Body of pancreas (tissue), 4 donors: ENCODE measurements at regions not wholly inside any gene's neighbourhood (a gene's known extent, or its start where the extent isn't known, plus 50 kb on each side); places are given as distances from the start of the nearest gene placed in this dataset.
"Not testable (repeated sequence)": the region's sequence is repeated elsewhere in the genome, so short reads cannot be mapped to it uniquely, and the experiment has no call there.

Experiments
- ATAC-seq: fragments of 150-250 bp; one replicate; pipeline ENCODE4 v1.9.1; 2016
- DNase-seq, 4 donors: peaks; one replicate each; pipeline ENCODE4 v3.0.0-alpha.2; 2019
- H3K27ac ChIP-seq, 4 donors: fragments of 200-600 bp; sonication (generic); 1 replicate in 3 of 4; 2 replicates in 1 of 4; pipeline versions ENCODE4 v1.5.1 to v1.6.1; 2016 to 2019; ENCODE audit warnings: mild to moderate bottlenecking in 1 of 4, mixed read lengths in 1 of 4, moderate library complexity in 1 of 4
- H3K27me3 ChIP-seq, 2 donors: fragments of 200-600 bp; sonication (generic); one replicate each; pipeline ENCODE4 v1.6.0; 2016; ENCODE audit warnings: mild to moderate bottlenecking in 1 of 2
- H3K36me3 ChIP-seq, 2 donors: fragments of 200-600 bp; sonication (generic); replicated peaks in 1 of 2; 2 replicates each; pipeline ENCODE4 v1.5.1; 2016; ENCODE audit warnings: low read depth in 2 of 2; ENCODE audit not compliant: insufficient read depth in 1 of 2
- H3K4me1 ChIP-seq: fragments of 200-600 bp; sonication (generic); one replicate; pipeline ENCODE4 v1.6.0; 2016
- H3K4me3 ChIP-seq, 2 donors: fragments of 200-600 bp; sonication (generic); 1 replicate in 1 of 2; 2 replicates in 1 of 2; pipeline ENCODE4 v1.5.1; 2016 to 2019
- H3K9me3 ChIP-seq, 3 donors: fragments of 200-600 bp; sonication (generic); 1 replicate in 2 of 3; 2 replicates in 1 of 3; pipeline ENCODE4 v1.5.1; 2016
- CTCF ChIP-seq, 7 experiments: fragments of 450-650 bp in 4 of 7; fragments of 200-600 bp in 3 of 7; sonication (generic) in 3 of 7; IDR thresholded peaks; one replicate each; pipeline ENCODE4 v1.5.1; 2016 to 2019; ENCODE audit warnings: antibody characterized with exemption in 7 of 7
- POLR2A ChIP-seq, 3 donors: fragments of 450-650 bp; IDR thresholded peaks; one replicate each; pipeline ENCODE4 v1.6.1; 2016; ENCODE audit warnings: antibody characterized with exemption in 3 of 3, mild to moderate bottlenecking in 2 of 3
- WGBS, 2 donors: methylation state at CpG; one replicate each; pipeline ENCODE4 v1.1.5; 2017; 5-methylcytosine and 5-hydroxymethylcytosine counted together
- intact Hi-C: fragments of 100-400 bp; cut with DNase I; formaldehyde crosslinking; loops from one replicate; pipeline ENCODE4 v1.15.1; 2023

GRCh38 chrX:84747516-84747915, 245.3 kb upstream of the HDX start:
- Histone ChIP-seq H3K36me3 (no peaks in the 10 kb centered on the region), H3K4me3 (no peak overlapping the region), H3K4me1 (no peaks in the 10 kb centered on the region), H3K9me3 (no peaks in the 10 kb centered on the region), H3K27me3 (no peaks in the 10 kb centered on the region), H3K27ac (no peak overlapping the region)
- intact Hi-C loops, result no loop called here
- DNase-seq (no peak), ATAC-seq (no peak)
- TF ChIP-seq CTCF (IDR thresholded peaks at IDR 0.05) (no peak), POLR2A (IDR thresholded peaks at IDR 0.05) (no peak)
- 64 to 67% methylated on average over 5 of the region's 5 CpGs for WGBS, 2 donors

GRCh38 chrX:84748965-84749656, 246.9 kb upstream of the HDX start:
- intact Hi-C loops, result no loop called here

GRCh38 chrX:84760560-84760959, 243.1 kb upstream of the APOOL start:
- Histone ChIP-seq H3K9me3 (no peaks in the 10 kb centered on the region), H3K36me3 (no peaks in the 10 kb centered on the region), H3K27ac (no peak overlapping the region), H3K27me3 (no peaks in the 10 kb centered on the region), H3K4me3 (no peak overlapping the region), H3K4me1 (no peaks in the 10 kb centered on the region)
- no peak for ATAC-seq
- DNase-seq, result no peak
- intact Hi-C loops, result no loop called here
- no peak for TF ChIP-seq POLR2A (IDR thresholded peaks at IDR 0.05)
- TF ChIP-seq CTCF (IDR thresholded peaks at IDR 0.05), result no peak
- 50 to 88% methylated on average over 1 of the region's 1 CpG for WGBS, 2 donors

More at GRCh38 chrX:84748965-84749656, 246.9 kb upstream of the HDX start:
- Histone ChIP-seq H3K4me3 (no peak overlapping the region), H3K27me3 (no peaks in the 10 kb centered on the region), H3K27ac (no peak overlapping the region), H3K9me3 (no peaks in the 10 kb centered on the region), H3K4me1 (no peaks in the 10 kb centered on the region), H3K36me3 (no peaks in the 10 kb centered on the region)
- WGBS, 2 donors, result 51% methylated on average over 4 of the region's 6 CpGs
- DNase-seq, result no peak
- no peak for ATAC-seq
- no peak for TF ChIP-seq POLR2A (IDR thresholded peaks at IDR 0.05)
- TF ChIP-seq CTCF (IDR thresholded peaks at IDR 0.05), result no peak

GRCh38 chrX:84796321-84796720, 207.4 kb upstream of the APOOL start:
- no peaks in the 10 kb centered on the region for H3K9me3 ChIP-seq
- WGBS, 2 donors, result 88 to 100% methylated on average over 1 of the region's 1 CpG
- H3K4me1 ChIP-seq, result no peaks in the 10 kb centered on the region
- no peaks in the 10 kb centered on the region for H3K27me3 ChIP-seq
- no peaks in the 10 kb centered on the region for H3K36me3 ChIP-seq
- no peak overlapping the region for H3K27ac ChIP-seq
- intact Hi-C loops, result no loop called here
- DNase-seq, result no peak
- no peak for ATAC-seq
- TF ChIP-seq POLR2A (IDR thresholded peaks at IDR 0.05) (no peak), CTCF (IDR thresholded peaks at IDR 0.05) (no peak)
- H3K4me3 ChIP-seq, result no peak overlapping the region

- Histone ChIP-seq H3K4me1 (no peaks in the 10 kb centered on the region), H3K36me3 (no peaks in the 10 kb centered on the region), H3K4me3 (no peak overlapping the region), H3K27ac (no peak overlapping the region), H3K27me3 (no peaks in the 10 kb centered on the region), H3K9me3 (no peaks in the 10 kb centered on the region)
- no peak for ATAC-seq
- no peak for TF ChIP-seq CTCF (IDR thresholded peaks at IDR 0.05)
- no peak for TF ChIP-seq POLR2A (IDR thresholded peaks at IDR 0.05)
- DNase-seq, result no peak
- intact Hi-C loops, result no loop called here
Observed at GRCh38 chrX:84830836-84831235, 172.8 kb upstream of the APOOL start.

- 63 to 79% methylated on average over 1 of the region's 1 CpG for WGBS, 2 donors
- intact Hi-C loops, H3K36me3 ChIP-seq, DNase-seq, ATAC-seq, H3K9me3 ChIP-seq, H3K4me3 ChIP-seq, H3K4me1 ChIP-seq, H3K27ac ChIP-seq, H3K27me3 ChIP-seq: not testable (repeated sequence)
Observed at GRCh38 chrX:84846541-84846940, 157.1 kb upstream of the APOOL start.

- H3K27ac ChIP-seq, H3K9me3 ChIP-seq, H3K36me3 ChIP-seq, DNase-seq, H3K4me3 ChIP-seq, H3K27me3 ChIP-seq, ATAC-seq, H3K4me1 ChIP-seq, intact Hi-C loops: not testable (repeated sequence)
- 60 to 79% methylated on average over 3 of the region's 3 CpGs for WGBS, 2 donors
Observed at GRCh38 chrX:84851183-84851582, 152.5 kb upstream of the APOOL start.
